H9 (cell line): ENCODE measurements at regions not wholly inside any gene's neighbourhood (a gene's known extent, or its start where the extent isn't known, plus 50 kb on each side); places are given as distances from the start of the nearest gene placed in this dataset.

Source experiments
- DNase-seq: peaks from one replicate; pipeline ENCODE4 v3.0.0-alpha.2; 2017
- H2AFZ ChIP-seq: one replicate; pipeline ENCODE4 v1.6.1; 2013; ENCODE audit warnings: mild to moderate bottlenecking, low read length, control low read depth, moderate library complexity
- H2AK5ac ChIP-seq: 2 replicates; pipeline ENCODE4 v1.6.1; 2013; ENCODE audit warnings: low read length, control low read depth, mixed read lengths; ENCODE audit not compliant: insufficient read length
- H2BK120ac ChIP-seq: one replicate; pipeline ENCODE4 v1.6.1; 2013; ENCODE audit warnings: low read depth, mild to moderate bottlenecking, low read length, control low read depth, inconsistent platforms; ENCODE audit not compliant: poor library complexity, severe bottlenecking
- H2BK12ac ChIP-seq: 2 replicates; pipeline ENCODE4 v1.6.1; 2013; ENCODE audit warnings: low read length, control low read depth, mixed read lengths, low read depth; ENCODE audit not compliant: insufficient read length
- H2BK15ac ChIP-seq: 2 replicates; pipeline ENCODE4 v1.6.1; 2013; ENCODE audit warnings: low read depth, low read length, control low read depth
- H2BK20ac ChIP-seq: one replicate; pipeline ENCODE4 v1.6.1; 2013; ENCODE audit warnings: low read depth, mild to moderate bottlenecking, low read length, control low read depth, inconsistent platforms; ENCODE audit not compliant: poor library complexity, severe bottlenecking
- H2BK5ac ChIP-seq: 2 replicates; pipeline ENCODE4 v1.6.1; 2013; ENCODE audit warnings: low read length, control low read depth, mixed read lengths; ENCODE audit not compliant: insufficient read length
- H3K14ac ChIP-seq: 2 replicates; pipeline ENCODE4 v1.6.1; 2013; ENCODE audit warnings: low read length, control low read depth; ENCODE audit not compliant: insufficient read depth
- H3K18ac ChIP-seq: 2 replicates; pipeline ENCODE4 v1.6.1; 2013; ENCODE audit warnings: low read depth, mild to moderate bottlenecking, mixed read lengths, low read length, control low read depth; ENCODE audit not compliant: insufficient read length
- H3K23ac ChIP-seq: 2 replicates; pipeline ENCODE4 v1.6.1; 2013; ENCODE audit warnings: low read length, control low read depth, mixed read lengths, low read depth; ENCODE audit not compliant: insufficient read length
- H3K23me2 ChIP-seq: 2 replicates; pipeline ENCODE4 v1.6.1; 2013; ENCODE audit warnings: low read depth, mild to moderate bottlenecking, mixed read lengths, low read length, control low read depth; ENCODE audit not compliant: insufficient read length, poor library complexity, severe bottlenecking
- H3K27ac ChIP-seq: 2 replicates; pipeline ENCODE4 v1.5.1; 2013; ENCODE audit warnings: low read length, control low read depth, mixed read lengths, low read depth; ENCODE audit not compliant: insufficient read length
- H3K27me3 ChIP-seq: 2 replicates; pipeline ENCODE4 v1.6.1; 2013; ENCODE audit warnings: low read length, control low read depth, inconsistent platforms; ENCODE audit not compliant: insufficient read depth
- H3K4ac ChIP-seq: 2 replicates; pipeline ENCODE4 v1.6.1; 2013; ENCODE audit warnings: low read depth, mild to moderate bottlenecking, control low read depth, inconsistent platforms, low read length, moderate library complexity
- H3K4me1 ChIP-seq: 2 replicates; pipeline ENCODE4 v1.6.1; 2013; ENCODE audit warnings: low read length, control low read depth, inconsistent platforms; ENCODE audit not compliant: insufficient read depth
- H3K4me2 ChIP-seq: 2 replicates; pipeline ENCODE4 v1.6.1; 2013; ENCODE audit warnings: low read length, control low read depth, mixed read lengths; ENCODE audit not compliant: insufficient read length, insufficient read depth
- H3K56ac ChIP-seq: 2 replicates; pipeline ENCODE4 v1.6.1; 2013; ENCODE audit warnings: low read depth, mild to moderate bottlenecking, mixed read lengths, low read length, control low read depth; ENCODE audit not compliant: insufficient read length
- H3K79me1 ChIP-seq: 2 replicates; pipeline ENCODE4 v1.6.1; 2013; ENCODE audit warnings: low read depth, mild to moderate bottlenecking, moderate library complexity, low read length, control low read depth, inconsistent platforms; ENCODE audit not compliant: insufficient read depth, poor library complexity, severe bottlenecking
- H3K79me2 ChIP-seq: 2 replicates; pipeline ENCODE4 v1.6.1; 2013; ENCODE audit warnings: low read length, control low read depth, inconsistent platforms; ENCODE audit not compliant: insufficient read depth
- H3K9ac ChIP-seq: 2 replicates; pipeline ENCODE4 v1.6.1; 2013; ENCODE audit warnings: low read length, control low read depth, mixed read lengths; ENCODE audit not compliant: insufficient read length; ENCODE audit errors: extremely low read depth
- H3K9me3 ChIP-seq: one replicate; pipeline ENCODE4 v1.6.1; 2013; ENCODE audit warnings: low read depth, low read length, inconsistent platforms; ENCODE audit not compliant: control insufficient read depth
- H3T11ph ChIP-seq: one replicate; pipeline ENCODE4 v1.6.1; 2013; ENCODE audit warnings: mild to moderate bottlenecking, low read length, control low read depth, inconsistent platforms
- H4K20me1 ChIP-seq: one replicate; pipeline ENCODE4 v1.6.1; 2013; ENCODE audit not compliant: control insufficient read depth, insufficient read length, insufficient read depth
- H4K5ac ChIP-seq: 2 replicates; pipeline ENCODE4 v1.6.1; 2013; ENCODE audit warnings: low read depth, mild to moderate bottlenecking, mixed read lengths, low read length, control low read depth; ENCODE audit not compliant: insufficient read length
- H4K8ac ChIP-seq: replicated peaks from 2 replicates; pipeline ENCODE4 v1.6.1; 2013; ENCODE audit warnings: low read length, control low read depth, mixed read lengths, low read depth; ENCODE audit not compliant: insufficient read length
- H4K91ac ChIP-seq: 2 replicates; pipeline ENCODE4 v1.6.1; 2013; ENCODE audit warnings: low read depth, mild to moderate bottlenecking, moderate library complexity, mixed read lengths, low read length, control low read depth; ENCODE audit not compliant: insufficient read length
- H3K27ac Mint-ChIP-seq, 3 experiments: 2 replicates in 2 of 3; 3 replicates in 1 of 3; pipeline ENCODE4 v1.8.0; 2020 to 2021; ENCODE audit warnings: mixed read lengths in 3 of 3, mild to moderate bottlenecking in 1 of 3, moderate library complexity in 1 of 3
- H3K27me3 Mint-ChIP-seq: 2 replicates; pipeline ENCODE4 v1.8.0; 2021; ENCODE audit warnings: low read depth, mild to moderate bottlenecking, moderate library complexity, mixed read lengths
- H3K36me3 Mint-ChIP-seq, 3 experiments: 2 replicates in 2 of 3; 3 replicates in 1 of 3; pipeline ENCODE4 v1.8.0; 2020 to 2021; ENCODE audit warnings: low read depth in 3 of 3, mixed read lengths in 3 of 3; ENCODE audit not compliant: insufficient read depth in 1 of 3
- H3K4me1 Mint-ChIP-seq, 2 experiments: 2 replicates each; pipeline ENCODE4 v1.8.0; 2020; ENCODE audit warnings: mixed read lengths in 2 of 2
- H3K4me3 Mint-ChIP-seq, 2 experiments: 2 replicates in 1 of 2; 3 replicates in 1 of 2; pipeline ENCODE4 v1.8.0; 2020 to 2021; ENCODE audit warnings: mild to moderate bottlenecking in 2 of 2, mixed read lengths in 2 of 2, moderate library complexity in 1 of 2
- H3K9me3 Mint-ChIP-seq, 2 experiments: 2 replicates in 1 of 2; 3 replicates in 1 of 2; pipeline ENCODE4 v1.8.0; 2020; ENCODE audit warnings: mild to moderate bottlenecking in 2 of 2, mixed read lengths in 2 of 2, moderate library complexity in 1 of 2
- WGBS: extraction: QIAGEN DNeasy Blood & Tissue Kit; methylation state at CpG from one replicate; pipeline ENCODE4 v1.1.7; 2013; ENCODE audit warnings: missing lambda C conversion rate, low lambda C conversion rate, mixed read lengths; ENCODE audit not compliant: insufficient read length; ENCODE audit errors: extremely low coverage; 5-methylcytosine and 5-hydroxymethylcytosine counted together
- TF ChIP-seq, protein P1 (sequence below): fragments of 200-600 bp; sonication (generic); conservative IDR thresholded peaks from 3 replicates; pipeline ENCODE4 v1.8.0; 2021; ENCODE audit warnings: antibody characterized with exemption, mild to moderate bottlenecking

DNA sequence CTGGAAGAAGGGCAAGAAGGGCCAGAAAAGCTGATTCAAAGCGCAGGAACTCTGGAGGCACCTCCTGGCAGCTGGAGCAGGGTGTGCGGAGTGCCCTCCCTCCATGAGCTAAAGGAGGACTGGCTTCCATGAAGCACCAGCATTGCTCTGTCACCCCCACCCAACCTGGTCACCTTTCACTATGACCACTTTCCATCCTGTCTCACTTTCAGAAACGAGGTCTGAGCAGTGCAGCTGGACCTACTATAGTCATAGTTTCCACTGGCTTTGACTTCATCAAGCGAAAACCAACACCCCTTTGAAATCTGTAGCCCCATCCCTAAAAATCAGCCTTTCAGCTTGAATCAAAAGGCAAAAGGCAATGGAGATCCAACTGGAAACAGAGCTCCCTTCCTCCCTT lies 84.8 kb upstream of the CACNA1E start:
- no peaks in the 10 kb centered on the region; the same call in 1 of the 2 replicates for H3K27me3 Mint-ChIP-seq
- Histone ChIP-seq H3K4me2 (no peak overlapping the region), H2BK20ac (no peak overlapping the region)

More for the DNA sequence above, 84.8 kb upstream of the CACNA1E start:
- no peak overlapping the region for H4K91ac ChIP-seq
- no peak overlapping the region for H2BK5ac ChIP-seq
- H4K8ac ChIP-seq = no peak overlapping the region
- no peak overlapping the region for H4K5ac ChIP-seq
- Mint-ChIP-seq H3K4me3 (no peak overlapping the region), H3K4me1 (no peaks in the 10 kb centered on the region; a peak in 1 of 4 replicates), H3K36me3 (no peaks in the 10 kb centered on the region), H3K27ac (no peak overlapping the region), H3K9me3 (no peaks in the 10 kb centered on the region)
- H4K20me1 ChIP-seq = no peaks in the 10 kb centered on the region
- H3K9ac ChIP-seq = no peak overlapping the region
- no peaks in the 10 kb centered on the region for H3K79me2 ChIP-seq
- H2AFZ ChIP-seq = no peak overlapping the region
- no peaks in the 10 kb centered on the region for H3K4me1 ChIP-seq
- no peak overlapping the region for H3K18ac ChIP-seq
- no peak overlapping the region for H3T11ph ChIP-seq
- no peak overlapping the region for H3K56ac ChIP-seq
- no peaks in the 10 kb centered on the region for H3K23me2 ChIP-seq
- H3K4ac ChIP-seq = no peak overlapping the region
- no peaks in the 10 kb centered on the region for H3K79me1 ChIP-seq
- no peak overlapping the region for H2BK15ac ChIP-seq
- no peak overlapping the region for H2AK5ac ChIP-seq
- H2BK120ac ChIP-seq = no peak overlapping the region
- no peak overlapping the region for H2BK12ac ChIP-seq
- no peaks in the 10 kb centered on the region for H3K27me3 ChIP-seq
- H3K14ac ChIP-seq = no peak overlapping the region
- H3K27ac ChIP-seq = no peak overlapping the region
- WGBS = no CpG with 5 or more reads among the region's 4 CpGs
- H3K23ac ChIP-seq = no peak overlapping the region
- H3K9me3 ChIP-seq = no peaks in the 10 kb centered on the region
- no peak for DNase-seq
- TF ChIP-seq, protein P1, sequence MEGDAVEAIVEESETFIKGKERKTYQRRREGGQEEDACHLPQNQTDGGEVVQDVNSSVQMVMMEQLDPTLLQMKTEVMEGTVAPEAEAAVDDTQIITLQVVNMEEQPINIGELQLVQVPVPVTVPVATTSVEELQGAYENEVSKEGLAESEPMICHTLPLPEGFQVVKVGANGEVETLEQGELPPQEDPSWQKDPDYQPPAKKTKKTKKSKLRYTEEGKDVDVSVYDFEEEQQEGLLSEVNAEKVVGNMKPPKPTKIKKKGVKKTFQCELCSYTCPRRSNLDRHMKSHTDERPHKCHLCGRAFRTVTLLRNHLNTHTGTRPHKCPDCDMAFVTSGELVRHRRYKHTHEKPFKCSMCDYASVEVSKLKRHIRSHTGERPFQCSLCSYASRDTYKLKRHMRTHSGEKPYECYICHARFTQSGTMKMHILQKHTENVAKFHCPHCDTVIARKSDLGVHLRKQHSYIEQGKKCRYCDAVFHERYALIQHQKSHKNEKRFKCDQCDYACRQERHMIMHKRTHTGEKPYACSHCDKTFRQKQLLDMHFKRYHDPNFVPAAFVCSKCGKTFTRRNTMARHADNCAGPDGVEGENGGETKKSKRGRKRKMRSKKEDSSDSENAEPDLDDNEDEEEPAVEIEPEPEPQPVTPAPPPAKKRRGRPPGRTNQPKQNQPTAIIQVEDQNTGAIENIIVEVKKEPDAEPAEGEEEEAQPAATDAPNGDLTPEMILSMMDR = no peak
